NCI-H748 (cell line): ENCODE measurements at regions not wholly inside any gene's neighbourhood (a gene's known extent, or its start where the extent isn't known, plus 50 kb on each side); places are given as distances from the start of the nearest gene placed in this dataset.

Source experiments
- DNase-seq: peaks from one replicate; lab custom pipeline; 2025; ENCODE audit not compliant: unreplicated experiment; lab: John Stamatoyannopoulos, UW

GRCh38 chr3:178302966-178303930 lies 233.0 kb upstream of the KCNMB2 start:
- no peak for DNase-seq

- DNase-seq, result no peak
These were observed 231.3 kb upstream of the KCNMB2 start for GRCh38 chr3:178304758-178305467.

GRCh38 chr3:178306432-178307115 lies 229.7 kb upstream of the KCNMB2 start:
- no peak for DNase-seq

- no peak for DNase-seq
These were observed 227.5 kb upstream of the KCNMB2 start for GRCh38 chr3:178308771-178309170.

- no peak for DNase-seq
These were observed 225.3 kb upstream of the KCNMB2 start for GRCh38 chr3:178310949-178311348.

- no peak for DNase-seq
These were observed 222.5 kb upstream of the KCNMB2 start for GRCh38 chr3:178313716-178314115.

GRCh38 chr3:178318340-178318739 lies 217.9 kb upstream of the KCNMB2 start:
- DNase-seq, result no peak

- DNase-seq, result no peak
These were observed 217.1 kb upstream of the KCNMB2 start for GRCh38 chr3:178318941-178319816.

GRCh38 chr3:178320456-178321351 lies 215.5 kb upstream of the KCNMB2 start:
- DNase-seq, result no peak

GRCh38 chr3:178324356-178324755 lies 211.9 kb upstream of the KCNMB2 start:
- DNase-seq, result no peak

GRCh38 chr3:178325330-178325729 lies 210.9 kb upstream of the KCNMB2 start:
- DNase-seq, result peak; percentile 25

GRCh38 chr3:178329936-178330335 lies 206.3 kb upstream of the KCNMB2 start:
- no peak for DNase-seq

GRCh38 chr3:178334239-178334638 lies 202.0 kb upstream of the KCNMB2 start:
- no peak for DNase-seq

GRCh38 chr3:178336336-178336735 lies 199.9 kb upstream of the KCNMB2 start:
- DNase-seq, result no peak

- DNase-seq, result no peak
These were observed 195.7 kb upstream of the KCNMB2 start for GRCh38 chr3:178340506-178340905.

GRCh38 chr3:178341636-178342035 lies 194.6 kb upstream of the KCNMB2 start:
- DNase-seq, result no peak

- no peak for DNase-seq
These were observed 194.1 kb upstream of the KCNMB2 start for GRCh38 chr3:178342111-178342510.

- DNase-seq, result no peak
These were observed 192.7 kb upstream of the KCNMB2 start for GRCh38 chr3:178343433-178344038.

- no peak for DNase-seq
These were observed 190.3 kb upstream of the KCNMB2 start for GRCh38 chr3:178345944-178346343.
